HG03571 (cell line): ENCODE measurements at regions not wholly inside any gene's neighbourhood (a gene's known extent, or its start where the extent isn't known, plus 50 kb on each side); places are given as distances from the start of the nearest gene placed in this dataset.
"Not testable (repeated sequence)": the region's sequence is repeated elsewhere in the genome, so short reads cannot be mapped to it uniquely, and the experiment has no call there.

Source experiments
- ATAC-seq: cut with Tn5 transposase; IDR thresholded peaks from one replicate; pipeline ENCODE4 v1.9.1; 2021; ENCODE audit not compliant: unreplicated experiment

GRCh38 chr3:18562364-18563154, 137.4 kb upstream of the SATB1 start:
- ATAC-seq, result no peak

GRCh38 chr3:18559331-18559842, 134.2 kb upstream of the SATB1 start:
- no peak for ATAC-seq

- no peak for ATAC-seq
Measured at GRCh38 chr3:18558507-18558906, 133.4 kb upstream of the SATB1 start.

- no peak for ATAC-seq
Measured at GRCh38 chr3:18557216-18557615, 132.1 kb upstream of the SATB1 start.

- no peak for ATAC-seq
Measured at GRCh38 chr3:18556503-18557135, 131.5 kb upstream of the SATB1 start.

GRCh38 chr3:18556001-18556408, 130.9 kb upstream of the SATB1 start:
- ATAC-seq, result no peak

- not testable (repeated sequence) for ATAC-seq
Measured at GRCh38 chr3:18552579-18553105, 127.5 kb upstream of the SATB1 start.

GRCh38 chr3:18546632-18547031, 121.5 kb upstream of the SATB1 start:
- no peak for ATAC-seq

GRCh38 chr3:18544146-18544545, 119.0 kb upstream of the SATB1 start:
- ATAC-seq, result no peak

GRCh38 chr3:18538463-18539230, 113.5 kb upstream of the SATB1 start:
- no peak for ATAC-seq

GRCh38 chr3:18533039-18533438, 107.9 kb upstream of the SATB1 start:
- ATAC-seq, result no peak

- peak; percentile 87 for ATAC-seq
Measured at GRCh38 chr3:18531662-18532061, 106.5 kb upstream of the SATB1 start.

GRCh38 chr3:18529631-18530030, 104.5 kb upstream of the SATB1 start:
- ATAC-seq, result no peak

GRCh38 chr3:18527691-18528090, 102.6 kb upstream of the SATB1 start:
- ATAC-seq, result no peak

- no peak for ATAC-seq
Measured at GRCh38 chr3:18526667-18527066, 101.5 kb upstream of the SATB1 start.

GRCh38 chr3:18516170-18516569, 91.0 kb upstream of the SATB1 start:
- not testable (repeated sequence) for ATAC-seq

- no peak for ATAC-seq
Measured at GRCh38 chr3:18513091-18513490, 88.0 kb upstream of the SATB1 start.

GRCh38 chr3:18512007-18512406, 86.9 kb upstream of the SATB1 start:
- ATAC-seq, result no peak

GRCh38 chr3:18510947-18511346, 85.8 kb upstream of the SATB1 start:
- no peak for ATAC-seq

- no peak for ATAC-seq
Measured at GRCh38 chr3:18507333-18507732, 82.2 kb upstream of the SATB1 start.

GRCh38 chr3:18505056-18505455, 79.9 kb upstream of the SATB1 start:
- ATAC-seq, result no peak
